IMR-90 (cell line): ENCODE measurements at regions not wholly inside any gene's neighbourhood (a gene's known extent, or its start where the extent isn't known, plus 50 kb on each side); places are given as distances from the start of the nearest gene placed in this dataset.

ENCODE experiments used
- BHLHE40 ChIP-seq: fragments of 150-350 bp; IDR thresholded peaks from 2 replicates; pipeline ENCODE4 v1.6.1; 2016; ENCODE audit warnings: mild to moderate bottlenecking, low read depth, low read length
- CEBPB ChIP-seq: IDR thresholded peaks from 2 replicates; pipeline ENCODE4 v1.6.1; 2012; ENCODE audit warnings: low read depth, low read length, improper control_type of control experiment
- CHD1 ChIP-seq: IDR thresholded peaks from 2 replicates; pipeline ENCODE4 v1.6.1; 2012; ENCODE audit warnings: low read depth, low read length, improper control_type of control experiment
- CTCF ChIP-seq: conservative IDR thresholded peaks from 2 replicates; pipeline ENCODE4 v1.5.1; 2012; ENCODE audit warnings: mild to moderate bottlenecking, low read depth, low read length, improper control_type of control experiment
- FOS ChIP-seq: fragments of 150-350 bp; IDR thresholded peaks from 2 replicates; pipeline ENCODE4 v1.6.1; 2016; ENCODE audit warnings: low read depth, low read length
- MAFK ChIP-seq: IDR thresholded peaks from 2 replicates; pipeline ENCODE4 v1.6.1; 2012; ENCODE audit warnings: low read depth, low read length, improper control_type of control experiment
- MAZ ChIP-seq: IDR thresholded peaks from 2 replicates; pipeline ENCODE4 v1.6.1; 2012; ENCODE audit warnings: low read depth, mild to moderate bottlenecking, low read length, improper control_type of control experiment, moderate library complexity, borderline replicate concordance
- MXI1 ChIP-seq: IDR thresholded peaks from 2 replicates; pipeline ENCODE4 v1.6.1; 2012; ENCODE audit warnings: low read depth, mild to moderate bottlenecking, low read length, moderate library complexity, borderline replicate concordance
- POLR2A ChIP-seq: IDR thresholded peaks from 2 replicates; pipeline ENCODE4 v1.6.1; 2012; ENCODE audit warnings: mild to moderate bottlenecking, low read depth, low read length
- RAD21 ChIP-seq: IDR thresholded peaks from 2 replicates; pipeline ENCODE4 v1.6.1; 2012; ENCODE audit warnings: low read length, improper control_type of control experiment
- RFX5 ChIP-seq: IDR thresholded peaks from 2 replicates; pipeline ENCODE4 v1.8.0; 2012; ENCODE audit warnings: low read depth, mild to moderate bottlenecking, low read length, moderate library complexity
- SMC3 ChIP-seq: fragments of 150-350 bp; IDR thresholded peaks from 2 replicates; pipeline ENCODE4 v1.6.1; 2016; ENCODE audit warnings: low read depth, mild to moderate bottlenecking, antibody characterized with exemption, low read length, moderate library complexity
- USF2 ChIP-seq: fragments of 150-350 bp; IDR thresholded peaks from 2 replicates; pipeline ENCODE4 v1.6.1; 2017; ENCODE audit warnings: mild to moderate bottlenecking, antibody characterized with exemption, low read length, low read depth

GRCh38 chr10:121159670-121160069, 308.5 kb downstream of the WDR11 start:
- TF ChIP-seq CTCF, result no peak
- no peak for TF ChIP-seq CEBPB
- no peak for TF ChIP-seq POLR2A
- TF ChIP-seq RAD21, result no peak
- no peak for TF ChIP-seq USF2
- TF ChIP-seq MXI1, result no peak
- TF ChIP-seq CHD1, result no peak
- no peak for TF ChIP-seq SMC3
- TF ChIP-seq BHLHE40, result no peak
- TF ChIP-seq MAZ, result no peak
- TF ChIP-seq RFX5, result no peak
- no peak for TF ChIP-seq MAFK
- no peak for TF ChIP-seq FOS
